Activated naive CD4-positive, alpha-beta T cell treated with anti-CD3 and anti-CD28 coated beads for 36 hours (primary cell): ENCODE measurements at regions not wholly inside any gene's neighbourhood (a gene's known extent, or its start where the extent isn't known, plus 50 kb on each side); places are given as distances from the start of the nearest gene placed in this dataset.

Experiments used
- CTCF ChIA-PET: fragments of 350-600 bp; sonication (Branson Sonifier 250); formaldehyde crosslinking; loops from one replicate; lab custom pipeline; 2021; ENCODE audit warnings: antibody characterized with exemption; lab: Charles Lee
- DNase-seq: peaks from one replicate; pipeline ENCODE4 v3.0.0-alpha.2; 2020
- H3K27ac Mint-ChIP-seq: one replicate; pipeline ENCODE4 v1.8.0; 2021; ENCODE audit warnings: mild to moderate bottlenecking, mixed read lengths
- H3K27me3 Mint-ChIP-seq: one replicate; pipeline ENCODE4 v1.8.0; 2021; ENCODE audit warnings: low read depth, mixed read lengths
- H3K36me3 Mint-ChIP-seq: one replicate; pipeline ENCODE4 v1.8.0; 2021; ENCODE audit warnings: low read depth, mixed read lengths
- H3K4me1 Mint-ChIP-seq: one replicate; pipeline ENCODE4 v1.8.0; 2021; ENCODE audit warnings: low read depth, mixed read lengths
- H3K4me3 Mint-ChIP-seq: one replicate; pipeline ENCODE4 v1.8.0; 2021; ENCODE audit warnings: mild to moderate bottlenecking, moderate library complexity, mixed read lengths
- H3K9me3 Mint-ChIP-seq: one replicate; pipeline ENCODE4 v1.8.0; 2021; ENCODE audit warnings: mixed read lengths
- intact Hi-C: fragments of 100-400 bp; cut with micrococcal nuclease; formaldehyde crosslinking; loops from one replicate; pipeline ENCODE4 v1.15.1; 2023

GRCh38 chr5:34564710-34565235 lies 91.4 kb upstream of the RAI14 start:
- no peaks in the 10 kb centered on the region for H3K4me1 Mint-ChIP-seq
- H3K4me3 Mint-ChIP-seq, result no peak overlapping the region
- CTCF ChIA-PET, result no interaction called here
- H3K36me3 Mint-ChIP-seq, result no peaks in the 10 kb centered on the region
- H3K27me3 Mint-ChIP-seq, result no peaks in the 10 kb centered on the region
- H3K27ac Mint-ChIP-seq, result no peak overlapping the region
- DNase-seq, result no peak
- H3K9me3 Mint-ChIP-seq, result no peaks in the 10 kb centered on the region
- intact Hi-C loops, result no loop called here

GRCh38 chr5:34570143-34570542 lies 86.0 kb upstream of the RAI14 start:
- Mint-ChIP-seq H3K27ac (no peak overlapping the region), H3K9me3 (no peaks in the 10 kb centered on the region), H3K27me3 (peaks cover 4% of the 10 kb centered on the region), H3K36me3 (no peaks in the 10 kb centered on the region), H3K4me3 (no peak overlapping the region), H3K4me1 (peaks cover 11% of the 10 kb centered on the region)
- DNase-seq, result no peak
- intact Hi-C loops, result no loop called here
- CTCF ChIA-PET, result no interaction called here

GRCh38 chr5:34570721-34571676 lies 85.1 kb upstream of the RAI14 start:
- Mint-ChIP-seq H3K36me3 (no peaks in the 10 kb centered on the region), H3K4me1 (peaks cover 11% of the 10 kb centered on the region), H3K4me3 (no peak overlapping the region), H3K9me3 (no peaks in the 10 kb centered on the region), H3K27me3 (peaks cover 4% of the 10 kb centered on the region), H3K27ac (no peak overlapping the region)
- CTCF ChIA-PET, result no interaction called here
- intact Hi-C loops, result no loop called here
- no peak for DNase-seq

GRCh38 chr5:34571677-34572041 lies 84.5 kb upstream of the RAI14 start:
- H3K27ac Mint-ChIP-seq, result no peak overlapping the region
- H3K36me3 Mint-ChIP-seq, result no peaks in the 10 kb centered on the region
- no peaks in the 10 kb centered on the region for H3K9me3 Mint-ChIP-seq
- peaks cover 7% of the 10 kb centered on the region for H3K27me3 Mint-ChIP-seq
- CTCF ChIA-PET, result no interaction called here
- no peak for DNase-seq
- H3K4me1 Mint-ChIP-seq, result peaks cover 11% of the 10 kb centered on the region
- intact Hi-C loops, result no loop called here
- no peak overlapping the region for H3K4me3 Mint-ChIP-seq

- intact Hi-C loops, result no loop called here
- Mint-ChIP-seq H3K9me3 (no peaks in the 10 kb centered on the region), H3K4me3 (no peak overlapping the region), H3K36me3 (no peaks in the 10 kb centered on the region), H3K27ac (no peak overlapping the region), H3K4me1 (peaks cover 11% of the 10 kb centered on the region), H3K27me3 (peaks cover 7% of the 10 kb centered on the region)
- CTCF ChIA-PET, result interaction anchor here (0.6 kb wide), 1 partner anchor 10 kb away, joined by 3 read pairs; no protein-coding TSS in a partner anchor
- DNase-seq, result no peak
These were observed 81.1 kb upstream of the RAI14 start for GRCh38 chr5:34574936-34575467.

- no peak for DNase-seq
- H3K36me3 Mint-ChIP-seq, result no peaks in the 10 kb centered on the region
- H3K4me3 Mint-ChIP-seq, result no peak overlapping the region
- peaks cover 9% of the 10 kb centered on the region for H3K27me3 Mint-ChIP-seq
- intact Hi-C loops, result no loop called here
- no peak overlapping the region for H3K27ac Mint-ChIP-seq
- H3K9me3 Mint-ChIP-seq, result no peaks in the 10 kb centered on the region
- CTCF ChIA-PET, result no interaction called here
- H3K4me1 Mint-ChIP-seq, result no peaks in the 10 kb centered on the region
These were observed 79.0 kb upstream of the RAI14 start for GRCh38 chr5:34576891-34577666.

GRCh38 chr5:34578962-34579361 lies 77.2 kb upstream of the RAI14 start:
- Mint-ChIP-seq H3K9me3 (no peaks in the 10 kb centered on the region), H3K27me3 (peaks cover 22% of the 10 kb centered on the region), H3K4me3 (no peak overlapping the region), H3K27ac (no peak overlapping the region), H3K4me1 (no peaks in the 10 kb centered on the region), H3K36me3 (no peaks in the 10 kb centered on the region)
- CTCF ChIA-PET, result interaction anchor here (0.6 kb wide), 1 partner anchor 97 kb away, joined by 3 read pairs; no protein-coding TSS in a partner anchor
- intact Hi-C loops, result no loop called here
- no peak for DNase-seq

- H3K4me1 Mint-ChIP-seq, result no peaks in the 10 kb centered on the region
- no peak for DNase-seq
- H3K4me3 Mint-ChIP-seq, result no peak overlapping the region
- CTCF ChIA-PET, result no interaction called here
- no peak overlapping the region for H3K27ac Mint-ChIP-seq
- no peaks in the 10 kb centered on the region for H3K36me3 Mint-ChIP-seq
- H3K27me3 Mint-ChIP-seq, result peaks cover 29% of the 10 kb centered on the region
- H3K9me3 Mint-ChIP-seq, result no peaks in the 10 kb centered on the region
- intact Hi-C loops, result no loop called here
These were observed 75.1 kb upstream of the RAI14 start for GRCh38 chr5:34580983-34581382.

- Mint-ChIP-seq H3K9me3 (no peaks in the 10 kb centered on the region), H3K36me3 (no peaks in the 10 kb centered on the region), H3K27me3 (peaks cover 26% of the 10 kb centered on the region), H3K27ac (no peak overlapping the region), H3K4me3 (no peak overlapping the region), H3K4me1 (no peaks in the 10 kb centered on the region)
- intact Hi-C loops, result no loop called here
- CTCF ChIA-PET, result no interaction called here
- DNase-seq, result no peak
These were observed 73.8 kb upstream of the RAI14 start for GRCh38 chr5:34582371-34582770.

GRCh38 chr5:34583167-34583566 lies 73.0 kb upstream of the RAI14 start:
- H3K27me3 Mint-ChIP-seq, result peaks cover 26% of the 10 kb centered on the region
- DNase-seq, result no peak
- peaks cover 4% of the 10 kb centered on the region for H3K4me1 Mint-ChIP-seq
- no peaks in the 10 kb centered on the region for H3K36me3 Mint-ChIP-seq
- H3K27ac Mint-ChIP-seq, result no peak overlapping the region
- H3K9me3 Mint-ChIP-seq, result no peaks in the 10 kb centered on the region
- CTCF ChIA-PET, result no interaction called here
- intact Hi-C loops, result no loop called here
- H3K4me3 Mint-ChIP-seq, result no peak overlapping the region

GRCh38 chr5:34584165-34584564 lies 72.0 kb upstream of the RAI14 start:
- no peak for DNase-seq
- H3K27me3 Mint-ChIP-seq, result peaks cover 30% of the 10 kb centered on the region
- H3K36me3 Mint-ChIP-seq, result no peaks in the 10 kb centered on the region
- H3K27ac Mint-ChIP-seq, result no peak overlapping the region
- intact Hi-C loops, result no loop called here
- no peak overlapping the region for H3K4me3 Mint-ChIP-seq
- no peaks in the 10 kb centered on the region for H3K9me3 Mint-ChIP-seq
- CTCF ChIA-PET, result no interaction called here
- peaks cover 4% of the 10 kb centered on the region for H3K4me1 Mint-ChIP-seq

GRCh38 chr5:34585601-34586104 lies 70.5 kb upstream of the RAI14 start:
- CTCF ChIA-PET, result interaction anchor here (0.6 kb wide), 2 partner anchors 10 to 20 kb away, joined by 3 read pairs; no protein-coding TSS in a partner anchor
- no peaks in the 10 kb centered on the region for H3K36me3 Mint-ChIP-seq
- H3K27ac Mint-ChIP-seq, result no peak overlapping the region
- no peak overlapping the region for H3K4me3 Mint-ChIP-seq
- peaks cover 29% of the 10 kb centered on the region for H3K27me3 Mint-ChIP-seq
- no peak for DNase-seq
- H3K4me1 Mint-ChIP-seq, result peaks cover 4% of the 10 kb centered on the region
- H3K9me3 Mint-ChIP-seq, result no peaks in the 10 kb centered on the region
- intact Hi-C loops, result no loop called here
